GM18505 (cell line): ENCODE measurements at regions not wholly inside any gene's neighbourhood (a gene's known extent, or its start where the extent isn't known, plus 50 kb on each side); places are given as distances from the start of the nearest gene placed in this dataset.

Source experiments
- ATAC-seq: cut with Tn5 transposase; IDR thresholded peaks from one replicate; pipeline ENCODE4 v1.9.1; 2021; ENCODE audit not compliant: unreplicated experiment
- POLR2A ChIP-seq: IDR thresholded peaks from 4 replicates; pipeline ENCODE4 v1.6.1; 2011; ENCODE audit warnings: borderline replicate concordance; ENCODE audit not compliant: insufficient read depth, insufficient read length; ENCODE audit errors: extremely low read depth

- ATAC-seq, result no peak
- no peak for TF ChIP-seq POLR2A
These were observed 125.6 kb upstream of the PRNP start for GRCh38 chr20:4560667-4561066.

DNA sequence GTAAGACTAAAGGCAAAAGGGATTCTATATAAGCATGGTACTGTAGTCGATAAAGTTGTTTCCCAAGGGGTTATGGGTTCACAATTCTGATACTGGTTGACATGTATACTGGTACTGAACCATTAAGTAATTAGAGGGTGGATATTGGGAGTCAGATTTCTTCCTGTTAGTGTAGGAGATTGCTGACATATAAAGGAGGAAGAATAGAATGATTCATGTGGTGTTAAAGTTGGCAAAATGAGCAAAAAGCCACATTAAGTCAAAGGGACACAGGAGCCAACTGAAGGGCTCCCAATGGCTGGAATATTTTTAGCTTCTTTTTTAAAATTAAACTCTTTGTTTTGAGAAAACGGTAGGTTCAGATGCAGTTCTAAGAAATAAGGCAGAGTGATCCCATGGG is 126.3 kb upstream of the PRNP start:
- TF ChIP-seq POLR2A, result no peak

DNA sequence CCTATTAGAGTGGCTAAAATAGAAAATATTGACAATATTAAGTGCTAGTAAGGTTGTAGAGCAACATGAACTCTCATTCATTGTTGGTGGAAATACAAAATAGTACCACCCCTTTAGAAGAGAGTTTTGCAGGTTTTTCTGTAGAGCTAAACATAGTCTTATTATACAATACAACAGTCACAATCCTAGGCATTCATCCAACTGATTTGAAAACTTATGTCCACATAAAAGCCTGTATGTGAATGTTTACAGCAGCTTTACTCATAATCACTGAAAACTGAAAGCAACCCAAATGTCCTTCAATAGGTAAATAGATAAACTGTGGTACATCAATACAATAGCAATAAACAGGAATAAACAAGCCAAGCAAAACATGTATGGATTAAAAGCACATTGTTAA is 127.2 kb upstream of the PRNP start:
- no peak for TF ChIP-seq POLR2A
- ATAC-seq, result no peak

More for the DNA sequence above, 126.3 kb upstream of the PRNP start:
- no peak for ATAC-seq

DNA sequence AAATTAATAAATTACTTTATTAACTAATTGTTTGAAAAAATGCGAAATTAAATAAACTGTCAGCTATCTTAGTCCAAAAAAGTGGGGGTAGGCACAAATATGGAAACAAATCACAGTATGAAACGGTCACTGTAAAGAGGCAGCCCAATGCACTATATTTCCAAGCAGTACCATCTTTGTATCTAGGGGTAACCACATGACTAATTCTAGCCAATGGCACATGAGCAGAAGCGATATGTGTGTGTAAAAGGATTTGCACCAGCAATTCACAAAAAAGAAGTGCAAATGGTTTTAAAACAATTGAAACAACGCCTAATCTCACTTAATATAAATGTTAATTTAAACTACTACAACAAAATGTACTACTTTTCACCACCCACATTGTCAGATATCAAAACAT is 129.5 kb upstream of the PRNP start:
- no peak for TF ChIP-seq POLR2A
- ATAC-seq, result no peak

- ATAC-seq, result no peak
- no peak for TF ChIP-seq POLR2A
These were observed 130.9 kb upstream of the PRNP start for GRCh38 chr20:4555188-4555890.

DNA sequence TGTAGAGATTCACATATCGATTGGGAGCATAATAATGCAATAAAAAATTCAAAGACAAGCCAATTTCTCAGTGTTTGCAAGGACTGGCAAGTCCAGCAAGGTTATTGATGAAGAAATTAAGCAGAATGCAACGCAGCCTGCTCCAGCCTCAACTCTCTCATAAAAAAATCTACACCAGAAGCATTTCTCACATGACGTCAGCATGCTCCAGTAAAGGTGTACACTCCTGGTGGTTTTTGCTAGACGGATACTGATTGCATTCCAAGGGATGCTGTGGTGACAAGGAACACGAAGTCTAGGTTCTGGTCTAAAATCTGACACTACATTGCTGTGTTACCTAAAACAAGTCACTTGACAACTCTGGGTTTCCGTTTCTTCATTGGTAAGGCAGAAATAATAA is 131.9 kb upstream of the PRNP start:
- no peak for ATAC-seq
- no peak for TF ChIP-seq POLR2A

- TF ChIP-seq POLR2A, result no peak
- no peak for ATAC-seq
These were observed 134.1 kb upstream of the PRNP start for GRCh38 chr20:4552075-4552640.

DNA sequence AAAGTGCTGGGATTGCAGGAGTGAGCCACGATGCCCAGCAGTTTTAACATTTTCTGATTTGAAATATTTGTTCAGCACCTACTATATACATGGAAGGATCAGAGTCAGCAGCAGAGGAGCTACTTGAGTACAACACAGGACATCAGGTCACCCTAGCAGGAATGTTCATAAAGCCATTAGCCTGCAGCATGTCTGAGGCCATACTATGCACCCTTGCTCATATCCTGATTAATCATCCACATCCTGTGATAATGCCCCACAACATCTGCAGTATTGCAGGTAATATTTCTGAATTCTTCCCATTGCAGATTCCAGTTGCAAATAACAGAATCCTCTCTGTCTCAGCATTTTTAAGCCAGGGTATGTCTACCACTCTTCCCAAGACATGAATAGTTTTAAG is 135.5 kb upstream of the PRNP start:
- no peak for ATAC-seq

GRCh38 chr20:4549711-4550259 is 136.5 kb upstream of the PRNP start:
- ATAC-seq, result no peak

More for the DNA sequence above, 135.5 kb upstream of the PRNP start:
- no peak for TF ChIP-seq POLR2A

DNA sequence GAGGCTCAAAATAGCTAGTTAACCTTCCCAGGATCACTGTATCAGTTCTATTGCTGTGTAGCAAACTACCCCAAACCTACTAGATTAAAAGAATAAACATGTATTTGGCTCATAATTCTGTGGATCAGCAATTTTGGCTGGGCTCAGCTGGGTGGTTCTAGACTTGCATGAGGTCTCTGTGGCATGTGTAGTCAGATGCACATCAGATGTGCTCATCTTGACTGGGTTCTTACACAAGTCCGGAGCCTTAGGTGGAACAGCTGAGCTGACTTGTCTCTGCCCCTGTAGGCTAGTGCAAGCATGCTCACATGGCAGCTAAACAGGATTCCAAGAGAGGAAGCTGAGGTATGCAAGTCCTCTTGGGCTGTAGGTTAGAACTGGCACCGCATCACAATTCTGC is 137.7 kb upstream of the PRNP start:
- no peak for ATAC-seq

More at GRCh38 chr20:4549711-4550259, 136.5 kb upstream of the PRNP start:
- TF ChIP-seq POLR2A, result no peak

GRCh38 chr20:4546786-4547185 is 139.5 kb upstream of the PRNP start:
- no peak for ATAC-seq
- no peak for TF ChIP-seq POLR2A

More for the DNA sequence above, 137.7 kb upstream of the PRNP start:
- TF ChIP-seq POLR2A, result no peak

GRCh38 chr20:4546342-4546741 is 139.9 kb upstream of the PRNP start:
- TF ChIP-seq POLR2A, result no peak
- no peak for ATAC-seq

DNA sequence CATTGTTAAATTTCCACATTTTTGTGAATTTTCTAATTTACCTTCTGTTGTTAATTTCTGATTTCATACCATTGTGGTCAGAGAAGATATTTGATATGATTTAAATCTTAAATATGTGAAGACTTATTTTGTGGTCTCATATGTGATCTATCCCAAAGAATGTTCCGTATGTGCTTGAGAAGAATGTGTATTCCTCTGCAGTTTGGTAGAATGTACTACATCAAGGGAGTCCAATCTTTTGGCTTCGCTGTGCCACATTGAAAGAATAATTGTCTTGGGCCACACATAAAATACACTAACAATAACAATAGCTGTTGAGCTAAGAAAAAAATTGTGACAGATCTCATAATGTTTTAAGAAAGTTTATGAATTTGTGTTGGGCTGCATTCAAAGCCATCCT is 140.7 kb upstream of the PRNP start:
- no peak for ATAC-seq
- no peak for TF ChIP-seq POLR2A

DNA sequence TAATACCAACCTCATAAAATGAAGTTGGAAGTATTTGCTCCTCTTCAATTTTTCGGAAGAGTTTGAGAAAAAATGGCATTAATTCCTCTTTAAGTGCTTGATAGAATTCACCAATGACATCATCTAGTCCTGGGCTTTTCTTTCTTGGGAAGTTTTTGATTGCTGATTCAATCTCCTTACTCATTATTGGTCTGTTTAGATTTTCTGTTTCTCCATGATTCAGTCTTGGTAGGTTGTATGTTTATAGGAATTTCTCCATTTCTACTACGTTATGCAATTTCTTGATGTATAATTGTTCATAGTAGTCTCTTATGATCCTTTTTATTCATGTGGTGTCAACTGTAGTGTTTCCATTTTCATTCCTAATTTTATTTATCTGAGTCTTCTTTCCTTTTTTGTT is 141.5 kb upstream of the PRNP start:
- no peak for TF ChIP-seq POLR2A
- ATAC-seq, result no peak
